GM21528 (cell line): ENCODE measurements at regions not wholly inside any gene's neighbourhood (a gene's known extent, or its start where the extent isn't known, plus 50 kb on each side); places are given as distances from the start of the nearest gene placed in this dataset.
"Not testable (repeated sequence)": the region's sequence is repeated elsewhere in the genome, so short reads cannot be mapped to it uniquely, and the experiment has no call there.

Source experiments
- ATAC-seq: cut with Tn5 transposase; IDR thresholded peaks from one replicate; pipeline ENCODE4 v1.9.1; 2021; ENCODE audit warnings: mild to moderate bottlenecking, moderate library complexity; ENCODE audit not compliant: unreplicated experiment, low FRiP score

GRCh38 chr20:29411458-29411820 is 1846.0 kb upstream of the DEFB115 start:
- not testable (repeated sequence) for ATAC-seq

- ATAC-seq = no peak
These were observed 1838.1 kb upstream of the DEFB115 start for GRCh38 chr20:29419378-29419777.

- no peak for ATAC-seq
These were observed 1830.0 kb upstream of the DEFB115 start for GRCh38 chr20:29427201-29428060.

- ATAC-seq = no peak
These were observed 1826.9 kb upstream of the DEFB115 start for GRCh38 chr20:29430531-29430930.

- ATAC-seq = not testable (repeated sequence)
These were observed 1816.7 kb upstream of the DEFB115 start for GRCh38 chr20:29440721-29441120.

DNA sequence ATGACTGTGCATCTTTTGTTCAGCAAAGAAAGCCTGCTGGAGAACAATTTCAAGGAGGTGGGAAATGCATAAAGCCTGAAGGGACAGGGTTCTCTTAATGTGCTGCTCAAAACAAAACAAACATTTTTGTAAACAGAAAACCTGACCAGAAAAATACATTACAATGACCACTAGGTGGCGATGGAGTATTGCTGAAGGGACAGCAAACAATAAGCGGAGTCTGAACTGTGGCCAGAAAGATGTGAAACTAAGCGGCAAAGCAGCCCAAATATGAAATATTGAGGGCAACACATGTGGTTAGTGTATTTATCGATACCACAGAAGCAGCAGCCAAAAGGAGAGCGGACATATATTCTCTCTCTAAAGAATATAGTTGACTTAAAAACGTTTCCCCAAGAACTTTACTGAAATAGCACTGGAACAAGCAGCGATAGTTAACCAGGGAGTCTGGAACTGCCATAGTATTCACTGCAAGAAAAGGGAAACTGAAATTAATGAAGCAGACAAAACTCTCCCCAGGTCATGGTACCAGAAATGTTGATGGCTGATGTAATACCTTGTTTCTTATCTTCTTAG is 1814.2 kb upstream of the DEFB115 start:
- ATAC-seq = not testable (repeated sequence)

DNA sequence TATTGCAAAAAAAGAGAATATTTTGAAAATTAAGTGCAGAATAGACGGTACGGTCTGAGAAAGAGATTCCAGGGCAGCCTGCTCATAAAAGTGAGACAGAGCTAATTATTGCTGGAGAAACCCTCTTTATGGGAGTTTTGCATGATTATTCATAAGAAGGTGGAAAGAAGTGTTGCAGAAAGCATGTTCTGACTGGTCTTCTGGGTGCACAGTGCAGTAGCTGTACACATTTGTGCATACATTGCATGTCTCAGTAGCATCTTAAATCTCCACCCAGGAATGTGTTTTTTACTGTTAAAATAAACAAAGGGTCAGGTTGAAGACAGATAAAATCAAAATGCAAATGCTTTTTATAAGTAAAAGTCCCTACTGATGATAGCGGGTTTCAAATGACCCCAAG is 1813.6 kb upstream of the DEFB115 start:
- ATAC-seq = no peak

- peak; percentile 79 for ATAC-seq
These were observed 1812.2 kb upstream of the DEFB115 start for GRCh38 chr20:29445050-29445907.

DNA sequence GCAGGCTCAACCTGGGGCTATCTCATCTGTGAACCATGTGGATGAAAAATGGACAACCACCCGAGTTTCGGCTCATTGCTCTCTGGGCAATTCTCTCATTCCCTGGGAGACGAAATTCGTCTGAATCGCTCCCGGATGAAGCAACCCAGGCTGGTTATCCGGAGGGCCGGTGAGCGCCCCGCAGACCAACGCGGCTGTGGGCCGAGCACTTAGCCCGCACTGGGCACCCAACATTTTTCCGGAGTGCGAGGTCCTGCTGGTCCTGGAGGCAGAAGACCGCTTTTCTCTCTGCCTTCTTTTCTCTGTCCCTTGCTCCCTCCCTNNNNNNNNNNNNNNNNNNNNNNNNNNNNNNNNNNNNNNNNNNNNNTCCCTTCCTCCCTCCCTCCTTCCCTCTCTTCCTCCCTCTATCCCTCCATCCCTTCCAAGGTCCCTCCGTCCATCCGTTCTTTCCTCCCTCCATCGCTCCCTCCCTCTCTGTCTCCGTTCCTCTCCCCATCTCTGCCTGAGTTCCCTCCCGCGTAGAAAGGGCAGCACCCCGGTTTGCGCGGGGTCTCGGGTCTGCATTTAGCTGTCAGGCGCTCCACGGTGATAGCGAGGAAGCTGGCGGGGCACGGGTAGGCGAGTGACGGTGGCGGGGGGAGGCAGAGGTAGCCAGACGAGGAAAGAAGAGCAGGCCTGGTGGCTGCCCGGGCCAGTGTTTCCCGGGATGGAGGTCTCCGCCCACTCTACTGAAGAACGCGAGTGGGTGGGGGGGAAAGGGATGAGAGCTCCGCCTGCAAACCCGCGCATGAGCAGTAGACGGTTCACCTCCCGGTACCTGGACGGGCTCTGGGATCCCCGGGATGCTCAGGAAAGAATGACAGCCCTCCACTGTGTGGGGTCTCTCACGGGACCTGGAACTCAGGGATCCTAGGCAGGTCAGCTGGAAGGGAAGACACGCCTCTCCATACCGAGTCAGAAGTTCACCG is 1809.7 kb upstream of the DEFB115 start:
- ATAC-seq = not testable (repeated sequence)

DNA sequence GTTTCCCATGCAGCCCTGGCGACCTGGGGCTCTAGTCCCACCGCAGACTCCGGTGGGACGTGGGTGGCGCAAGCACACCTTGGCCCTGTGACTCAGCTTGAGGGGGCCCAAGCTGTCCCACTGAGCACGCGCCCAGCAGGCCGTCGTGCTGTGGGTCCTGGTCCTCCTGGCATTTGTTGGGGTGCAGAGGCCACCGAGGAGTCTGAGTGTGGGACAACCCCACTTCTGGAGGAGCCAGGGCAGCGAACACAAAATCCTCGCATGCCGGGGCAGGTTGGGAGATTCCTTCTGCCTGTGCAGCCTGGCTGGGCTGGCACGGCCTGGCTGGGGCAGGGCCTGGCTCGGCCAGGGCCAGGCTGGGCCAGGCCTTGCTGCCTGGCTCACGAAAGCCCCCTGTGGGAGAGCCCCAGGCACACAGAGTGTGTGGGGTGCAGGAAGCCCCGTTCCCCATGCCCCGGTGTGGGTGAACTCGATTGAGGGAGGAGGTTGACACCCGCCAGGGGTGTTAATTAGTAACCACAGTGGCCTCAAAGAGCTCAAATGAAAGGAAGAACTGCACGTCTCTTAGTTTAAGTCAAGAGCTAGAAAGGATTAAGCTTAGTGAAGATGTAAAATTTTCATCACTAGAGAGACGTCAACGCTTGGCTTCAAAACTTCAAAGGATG is 1808.5 kb upstream of the DEFB115 start:
- no peak for ATAC-seq

DNA sequence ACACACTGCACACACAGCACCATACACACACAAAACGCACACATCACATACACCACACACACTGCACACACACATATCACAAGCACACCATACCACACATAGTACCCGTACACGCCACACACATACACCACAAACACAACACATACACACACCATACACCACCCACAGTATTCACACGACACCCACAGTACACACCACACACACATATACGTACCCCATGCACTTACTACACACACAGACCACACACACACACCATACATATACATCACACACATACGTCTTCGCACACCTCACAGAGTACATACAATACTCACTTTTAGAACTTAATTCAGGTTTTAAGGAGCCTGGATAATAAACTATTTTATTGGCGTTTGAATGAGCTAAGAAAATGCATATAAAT is 1805.3 kb upstream of the DEFB115 start:
- ATAC-seq = no peak

GRCh38 chr20:29456987-29457693 is 1800.3 kb upstream of the DEFB115 start:
- not testable (repeated sequence) for ATAC-seq

DNA sequence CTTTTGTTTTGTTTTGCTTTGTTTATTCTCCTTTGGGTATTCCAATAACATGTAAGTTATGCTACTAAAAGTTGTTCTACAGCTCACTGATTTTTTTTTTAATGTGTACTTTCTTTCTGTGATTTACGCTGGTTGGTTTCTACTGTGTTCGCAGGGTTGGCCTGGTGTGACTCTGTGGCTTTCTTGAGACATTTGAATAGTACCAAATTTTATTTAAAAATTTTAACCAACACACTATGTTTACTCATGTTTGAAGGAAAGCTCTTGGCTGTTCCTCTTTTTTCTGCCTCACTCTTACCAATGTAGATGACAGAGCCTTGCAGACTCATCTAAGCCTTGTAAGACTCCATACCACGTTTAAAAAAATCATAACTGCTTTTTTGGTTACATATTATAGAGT is 1784.9 kb upstream of the DEFB115 start:
- no peak for ATAC-seq

DNA sequence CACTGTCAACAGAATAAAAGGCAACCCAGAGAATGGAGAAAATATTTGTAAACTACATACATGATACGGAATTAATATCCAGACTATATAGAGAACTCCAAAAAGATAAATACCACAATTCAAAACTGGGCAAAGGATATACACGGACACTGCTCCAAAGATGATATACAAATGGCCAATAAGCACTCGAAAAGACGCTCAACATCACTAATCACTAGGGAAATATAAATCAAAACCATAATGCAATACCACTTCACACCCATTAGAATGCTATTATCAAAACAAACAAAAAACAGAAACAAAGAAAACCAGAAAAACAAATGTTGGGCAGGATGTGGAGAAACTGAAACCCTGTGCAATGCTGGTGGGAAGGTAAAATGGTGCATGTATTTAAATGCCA is 1764.6 kb upstream of the DEFB115 start:
- ATAC-seq = not testable (repeated sequence)

DNA sequence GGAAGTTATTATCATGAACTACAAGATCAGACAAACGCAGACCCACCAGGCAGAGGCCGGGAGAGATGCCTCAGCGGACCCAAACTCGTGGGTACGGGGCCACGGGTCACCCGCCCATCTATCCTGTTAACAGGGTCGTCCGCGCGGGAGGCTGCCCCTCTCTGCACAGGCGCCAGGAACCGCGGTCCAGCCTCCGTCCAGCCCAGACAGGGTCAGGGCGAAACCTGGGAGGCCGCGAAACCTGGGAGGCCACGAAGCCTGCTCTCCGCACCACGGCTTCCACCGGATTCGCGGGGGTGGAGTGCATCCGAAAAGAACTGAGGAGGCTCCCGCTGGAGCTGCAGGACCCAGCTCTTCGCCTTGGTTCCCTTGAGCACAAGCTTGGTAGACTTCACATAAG is 1760.7 kb upstream of the DEFB115 start:
- not testable (repeated sequence) for ATAC-seq

- ATAC-seq = peak; percentile 79
These were observed 1760.2 kb upstream of the DEFB115 start for GRCh38 chr20:29497261-29497671.

GRCh38 chr20:29497684-29498083 is 1759.8 kb upstream of the DEFB115 start:
- ATAC-seq = not testable (repeated sequence)

- not testable (repeated sequence) for ATAC-seq
These were observed 1756.7 kb upstream of the DEFB115 start for GRCh38 chr20:29500738-29501137.

DNA sequence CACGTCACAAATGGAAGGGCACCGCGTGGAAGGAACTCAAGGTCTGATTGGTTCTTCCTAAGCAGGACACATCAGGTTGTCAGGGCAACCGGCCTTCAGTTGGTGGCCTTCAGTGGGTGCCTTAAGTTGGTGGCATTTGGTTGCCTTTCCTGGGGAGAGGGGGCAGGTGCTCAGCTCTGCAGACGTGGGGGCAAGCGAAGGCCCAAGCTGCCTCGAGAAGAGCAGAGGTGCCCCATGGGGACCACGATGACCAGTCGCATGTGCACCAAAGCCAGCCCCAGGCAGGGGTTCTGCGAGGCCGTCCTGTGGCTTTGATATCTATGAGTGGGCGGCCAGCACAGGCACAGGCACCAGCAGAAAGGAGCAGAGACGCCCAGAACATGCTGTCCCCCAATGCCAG is 1742.8 kb upstream of the DEFB115 start:
- not testable (repeated sequence) for ATAC-seq
